ENCODE measurements at regions not wholly inside any gene's neighbourhood (a gene's known extent, or its start where the extent isn't known, plus 50 kb on each side); places are given as distances from the start of the nearest gene placed in this dataset.
A peak's percentile ranks its signal among the peaks of the same experiment; 100 is the strongest.

DNA sequence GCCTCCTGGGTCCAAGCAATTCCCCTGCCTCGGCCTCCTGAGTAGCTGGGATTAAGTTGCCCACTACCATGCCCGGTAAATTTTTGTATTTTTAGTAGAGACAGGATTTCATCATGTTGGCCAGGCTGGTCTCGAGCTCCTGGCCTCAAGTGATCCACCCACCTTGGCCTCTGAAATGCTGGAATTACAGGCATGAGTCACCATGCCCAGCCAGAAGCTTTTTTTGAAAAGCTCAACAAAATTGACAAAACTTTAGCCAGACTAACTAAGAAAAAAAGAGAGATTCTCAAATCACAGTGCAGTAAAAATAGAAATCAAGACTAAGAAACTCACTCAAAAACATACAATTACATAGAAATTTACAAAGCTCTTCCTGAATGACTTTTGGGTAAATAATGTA lies 420.6 kb downstream of the COL12A1 start:
- FAIRE-seq (no peak), DNase-seq (ENCODE audit: insufficient read length, low spot score) (no peak)

GRCh38 chr6:74782346-74782745 lies 423.5 kb downstream of the COL12A1 start:
- no peak for DNase-seq (ENCODE audit: insufficient read length, low spot score)
- no peak for FAIRE-seq

GRCh38 chr6:74780831-74781230 lies 425.0 kb downstream of the COL12A1 start:
- no peak for FAIRE-seq
- no peak for DNase-seq (ENCODE audit: insufficient read length, low spot score)

- FAIRE-seq = no peak
- no peak for DNase-seq (ENCODE audit: insufficient read length, low spot score)
Measured at GRCh38 chr6:74768738-74769137, 437.1 kb downstream of the COL12A1 start.

GRCh38 chr6:74768120-74768519 lies 437.7 kb downstream of the COL12A1 start:
- FAIRE-seq (no peak), DNase-seq (ENCODE audit: insufficient read length, low spot score) (no peak)

DNA sequence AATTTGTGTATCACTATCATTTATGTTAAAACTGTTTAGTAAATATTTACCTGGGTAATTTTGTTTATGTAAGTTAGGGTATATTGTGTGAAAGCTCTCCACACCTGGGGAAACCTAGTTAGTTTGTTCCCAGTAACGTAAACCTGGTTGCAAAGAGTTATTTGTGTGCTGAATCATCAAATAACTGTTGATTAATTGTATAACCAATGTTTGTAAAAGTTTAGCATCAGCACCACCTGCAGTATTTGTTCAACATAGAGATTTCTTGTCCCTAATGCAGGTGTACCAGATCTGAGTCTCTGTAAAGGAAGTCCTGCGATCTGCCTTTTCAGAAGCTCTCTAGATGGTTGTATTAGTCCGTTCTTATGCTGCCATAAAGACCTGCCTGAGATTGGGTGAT lies 440.4 kb downstream of the COL12A1 start:
- DNase-seq (ENCODE audit: insufficient read length, low spot score) = no peak
- no peak for FAIRE-seq

DNA sequence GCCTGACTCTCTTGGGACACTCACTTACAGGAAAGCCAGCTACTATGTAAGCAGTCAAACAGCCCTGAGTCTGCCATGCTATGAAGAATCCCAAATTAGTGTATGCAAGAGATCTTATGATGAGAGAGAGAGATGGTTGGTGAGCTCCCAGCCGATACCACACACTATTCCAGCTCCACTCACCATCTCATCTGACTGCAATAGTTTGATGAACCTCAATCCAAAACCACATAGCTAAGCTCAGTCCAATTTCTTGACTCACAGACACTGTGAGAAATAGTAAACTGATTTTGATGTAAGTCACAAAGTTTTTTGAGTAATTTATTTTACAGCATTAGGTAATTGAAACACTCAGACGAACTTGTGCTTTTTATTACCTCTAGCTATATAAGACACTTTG lies 441.4 kb downstream of the COL12A1 start:
- no peak for DNase-seq (ENCODE audit: insufficient read length, low spot score)

GRCh38 chr6:74762841-74763240 lies 443.0 kb downstream of the COL12A1 start:
- FAIRE-seq = no peak
- no peak for DNase-seq (ENCODE audit: insufficient read length, low spot score)

More for the DNA sequence above, 441.4 kb downstream of the COL12A1 start:
- no peak for FAIRE-seq

- DNase-seq (ENCODE audit: insufficient read length, low spot score) (no peak), FAIRE-seq (no peak)
Measured at GRCh38 chr6:74757813-74758212, 448.0 kb downstream of the COL12A1 start.

DNA sequence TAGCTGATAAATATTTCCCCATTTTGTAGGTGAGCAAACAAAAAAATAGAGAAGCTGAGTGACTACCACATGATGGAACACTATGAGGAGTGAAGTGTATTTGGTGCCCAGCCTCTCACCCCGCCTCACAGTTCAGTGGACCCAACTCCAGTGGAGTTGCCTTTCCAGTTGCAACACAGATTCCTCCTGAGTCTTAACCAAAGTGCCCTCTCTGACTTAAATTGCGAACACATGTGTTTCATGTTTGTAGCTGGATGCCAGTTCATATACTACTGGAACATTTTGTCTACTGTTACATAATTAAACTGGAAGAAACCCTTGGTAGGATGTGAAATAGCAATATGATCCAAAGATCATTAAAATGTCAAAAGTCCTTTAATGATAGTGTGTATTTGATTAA lies 448.9 kb downstream of the COL12A1 start:
- FAIRE-seq = no peak
- no peak for DNase-seq (ENCODE audit: insufficient read length, low spot score)

DNA sequence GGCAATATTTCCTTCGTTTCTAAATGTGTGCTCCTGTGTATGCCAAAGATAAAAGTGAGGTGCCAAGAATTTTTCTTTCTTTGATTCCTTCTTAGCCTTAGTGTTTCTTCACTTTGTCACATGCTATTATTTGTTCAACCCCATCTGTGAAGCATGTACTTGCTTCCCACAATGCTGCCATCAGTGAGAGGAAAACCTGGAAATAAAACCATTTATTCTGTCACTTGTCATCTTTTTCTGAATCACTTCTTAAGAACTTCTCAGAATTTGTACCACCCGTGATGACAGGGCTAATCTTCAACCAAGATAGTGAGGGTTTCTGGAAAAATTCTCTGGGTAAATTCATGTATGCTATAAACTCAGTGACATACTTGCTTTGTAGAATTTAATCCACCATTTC lies 450.1 kb downstream of the COL12A1 start:
- no peak for DNase-seq (ENCODE audit: insufficient read length, low spot score)
- FAIRE-seq = no peak

GRCh38 chr6:74755196-74755595 lies 450.7 kb downstream of the COL12A1 start:
- FAIRE-seq (no peak), DNase-seq (ENCODE audit: insufficient read length, low spot score) (no peak)

GRCh38 chr6:74753883-74754600 lies 451.8 kb downstream of the COL12A1 start:
- FAIRE-seq (no peak), DNase-seq (ENCODE audit: insufficient read length, low spot score) (no peak)

- no peak for FAIRE-seq
- no peak for DNase-seq (ENCODE audit: insufficient read length, low spot score)
Measured at GRCh38 chr6:74752303-74752702, 453.6 kb downstream of the COL12A1 start.

GRCh38 chr6:74750826-74751225 lies 455.0 kb downstream of the COL12A1 start:
- DNase-seq (ENCODE audit: insufficient read length, low spot score) (no peak), FAIRE-seq (no peak)

DNA sequence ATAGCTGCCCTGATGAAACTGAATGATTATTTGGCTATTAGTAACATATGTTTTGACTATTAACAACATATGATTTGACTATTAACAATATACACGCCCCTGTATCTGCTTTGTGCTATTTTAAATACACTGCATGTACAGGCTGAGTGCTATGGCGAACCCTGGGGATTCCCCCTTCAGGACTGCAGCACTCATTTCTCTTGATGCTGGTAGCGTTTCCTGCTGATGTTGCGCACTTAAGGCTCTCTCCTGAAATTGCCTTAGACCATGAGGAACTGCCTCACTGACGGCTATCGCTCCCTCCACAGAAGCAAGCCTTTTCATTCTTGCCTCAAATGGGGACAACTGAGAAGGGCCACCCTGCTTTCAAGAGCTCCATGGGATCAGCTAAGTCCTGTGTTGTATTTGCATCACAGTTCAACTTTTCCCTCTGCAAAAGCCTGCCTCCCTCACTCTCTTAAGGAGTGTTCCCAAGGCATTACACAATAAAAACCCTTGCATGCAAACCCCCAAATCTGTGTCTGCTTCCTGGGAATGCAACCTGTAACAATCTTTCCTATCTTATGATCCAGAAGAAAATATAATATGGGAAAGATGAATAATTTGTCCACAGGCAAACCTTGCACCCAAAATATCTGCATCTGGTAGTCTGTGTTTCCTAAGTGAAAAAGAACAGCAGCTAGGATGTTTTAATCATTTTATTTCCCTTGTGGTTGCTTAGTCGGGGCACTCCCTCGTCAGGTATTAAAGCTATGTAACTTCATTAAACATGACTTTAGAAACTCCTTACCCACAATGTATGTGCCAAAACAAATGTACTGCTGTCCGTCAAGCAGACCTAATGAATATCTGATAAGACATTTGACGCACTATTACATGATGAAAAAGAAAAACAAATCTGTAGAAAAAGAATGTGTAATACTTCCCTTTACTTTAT lies 456.4 kb downstream of the COL12A1 start:
- peak; percentile 59 for FAIRE-seq

DNA sequence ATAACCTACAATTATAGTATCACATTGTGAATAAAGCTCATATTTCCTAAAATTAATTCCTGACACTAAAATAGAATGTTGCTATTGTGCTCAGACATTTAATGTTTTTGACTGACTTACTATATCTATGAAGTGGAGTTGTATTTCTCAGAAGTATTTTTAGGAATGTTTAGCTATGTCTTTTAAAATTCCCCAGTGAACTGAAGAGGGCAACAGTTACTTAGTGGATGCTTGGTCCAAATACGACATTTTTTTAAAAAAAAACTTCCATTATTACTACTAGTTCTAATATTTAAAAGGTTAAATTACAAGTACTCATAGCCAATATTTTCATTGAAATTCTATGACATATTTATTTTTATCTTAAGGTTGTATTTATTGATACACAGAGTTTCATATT lies 460.2 kb downstream of the COL12A1 start:
- FAIRE-seq (no peak), DNase-seq (ENCODE audit: insufficient read length, low spot score) (no peak)

More for the DNA sequence above, 456.4 kb downstream of the COL12A1 start:
- DNase-seq (ENCODE audit: insufficient read length, low spot score) = no peak

DNA sequence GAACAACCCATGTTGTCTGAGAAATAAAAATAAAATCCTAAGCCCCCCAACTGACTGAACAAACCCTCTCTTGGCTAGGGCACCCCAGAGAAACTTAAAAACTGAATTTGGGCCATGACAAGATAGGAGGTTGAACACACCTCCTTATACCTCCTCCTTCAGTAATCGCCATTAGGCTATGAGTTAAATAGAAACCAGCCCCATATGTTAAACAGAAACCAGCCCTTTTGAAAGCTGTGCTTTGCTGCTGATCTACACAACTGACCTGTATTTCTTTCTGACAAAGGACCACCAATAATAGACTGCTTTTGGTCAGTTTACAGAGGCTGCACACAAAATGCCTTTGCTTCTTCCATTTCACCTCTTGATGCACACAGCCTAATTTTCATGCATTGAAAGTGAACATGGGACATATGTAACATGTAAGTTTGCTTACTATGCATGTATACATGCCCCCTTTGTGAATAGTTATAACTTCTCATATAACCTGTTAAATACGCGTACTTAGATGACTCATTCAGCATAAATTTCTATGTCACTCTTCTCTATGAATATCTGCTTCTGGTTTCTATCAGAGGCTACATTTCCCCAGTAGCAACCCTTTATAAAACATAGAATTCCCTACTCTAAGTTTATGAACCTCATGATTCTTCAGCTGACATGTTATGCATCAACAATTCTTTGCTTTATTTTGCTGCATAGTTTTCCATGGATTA lies 462.9 kb downstream of the COL12A1 start:
- peak; percentile 44 for FAIRE-seq
- no peak for DNase-seq (ENCODE audit: insufficient read length, low spot score)

DNA sequence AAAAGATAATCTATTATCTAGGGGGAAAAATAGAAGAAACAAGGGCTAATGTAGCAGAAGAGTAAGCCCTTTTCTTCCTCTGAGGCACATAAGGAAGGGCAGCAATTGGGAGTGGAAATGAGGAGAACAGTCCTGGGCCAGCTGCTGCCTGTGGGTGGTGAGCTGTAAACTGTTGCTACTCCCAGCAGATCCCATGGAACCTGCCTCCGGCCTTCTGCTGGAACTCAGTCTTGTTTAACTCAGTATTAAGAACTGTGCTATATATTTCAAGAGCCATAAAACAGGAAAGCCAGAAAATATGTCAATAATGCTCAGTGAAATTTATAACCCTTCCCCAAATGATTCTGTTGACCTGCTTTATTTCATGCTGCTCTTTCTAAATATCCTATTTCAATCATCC lies 464.2 kb downstream of the COL12A1 start:
- FAIRE-seq = no peak
- no peak for DNase-seq (ENCODE audit: insufficient read length, low spot score)

DNA sequence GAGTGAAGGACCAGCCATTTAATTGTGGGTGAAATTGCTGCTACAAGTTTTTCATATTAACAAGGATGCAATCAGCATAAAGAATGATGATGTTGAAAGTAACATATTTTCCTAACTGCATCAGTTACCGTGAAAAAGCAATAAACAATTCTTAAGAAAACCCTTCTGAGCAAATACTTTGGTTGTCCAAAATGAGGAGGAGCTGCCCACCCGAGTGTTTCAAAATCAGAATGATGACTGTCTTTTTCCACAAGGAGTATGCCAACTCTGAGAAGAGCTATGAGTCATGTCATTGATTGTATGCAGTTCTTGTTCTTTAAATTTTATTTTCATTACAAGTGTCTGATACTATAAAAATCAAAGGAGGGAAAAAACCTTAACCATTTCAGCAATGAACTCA lies 470.5 kb downstream of the COL12A1 start:
- FAIRE-seq = peak; percentile 4
- DNase-seq (ENCODE audit: insufficient read length, low spot score) = no peak

DNA sequence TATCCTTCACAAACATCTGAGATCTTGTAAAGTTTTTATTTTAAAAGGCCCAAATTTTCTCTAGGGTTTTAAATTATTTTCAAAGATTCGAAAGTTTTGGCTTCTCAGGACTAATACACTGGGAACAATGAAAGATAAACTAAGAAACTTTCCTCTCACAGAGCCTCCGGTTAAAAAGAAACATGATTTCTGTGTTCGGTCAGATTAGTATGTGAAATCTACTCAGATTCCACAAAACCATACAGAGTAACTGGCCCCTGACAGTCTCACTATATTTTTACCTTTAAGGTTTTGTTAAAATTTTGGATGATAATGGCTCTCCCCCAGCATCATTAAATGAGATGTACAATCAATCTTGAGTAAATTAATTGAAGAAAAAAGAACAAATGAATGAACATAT lies 471.0 kb downstream of the COL12A1 start:
- DNase-seq (ENCODE audit: insufficient read length, low spot score) = no peak
- no peak for FAIRE-seq
